HG03521 (cell line): ENCODE measurements at regions not wholly inside any gene's neighbourhood (a gene's known extent, or its start where the extent isn't known, plus 50 kb on each side); places are given as distances from the start of the nearest gene placed in this dataset.

Experiments used
- ATAC-seq: cut with Tn5 transposase; IDR thresholded peaks from one replicate; pipeline ENCODE4 v1.9.1; 2021; ENCODE audit warnings: mild to moderate bottlenecking, moderate library complexity; ENCODE audit not compliant: unreplicated experiment

GRCh38 chr2:144086965-144087364 lies 433.0 kb downstream of the ZEB2 start:
- ATAC-seq, result no peak

- no peak for ATAC-seq
Measured at GRCh38 chr2:144085016-144085415, 434.9 kb downstream of the ZEB2 start.

GRCh38 chr2:144084114-144084661 lies 435.7 kb downstream of the ZEB2 start:
- no peak for ATAC-seq

DNA sequence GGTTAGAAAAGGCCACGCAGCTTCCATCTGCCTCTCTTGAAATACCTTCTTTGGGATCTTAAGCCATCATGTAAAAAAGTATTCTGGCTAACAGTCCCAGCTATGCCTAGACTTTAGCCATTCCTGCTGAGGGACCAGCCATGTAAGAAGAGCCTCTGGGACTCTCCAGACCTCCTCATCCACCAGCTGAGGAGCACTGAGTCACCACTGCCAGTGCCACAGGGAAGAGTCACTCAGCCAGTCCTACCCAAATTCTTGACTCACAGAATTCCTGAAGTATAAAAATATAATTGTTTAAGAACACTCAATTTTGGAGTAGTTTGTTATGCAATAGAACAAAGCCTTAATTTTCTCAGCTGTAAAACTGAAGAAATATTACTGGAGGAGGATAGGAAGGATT lies 436.7 kb downstream of the ZEB2 start:
- no peak for ATAC-seq

- no peak for ATAC-seq
Measured at GRCh38 chr2:144082777-144083176, 437.1 kb downstream of the ZEB2 start.

DNA sequence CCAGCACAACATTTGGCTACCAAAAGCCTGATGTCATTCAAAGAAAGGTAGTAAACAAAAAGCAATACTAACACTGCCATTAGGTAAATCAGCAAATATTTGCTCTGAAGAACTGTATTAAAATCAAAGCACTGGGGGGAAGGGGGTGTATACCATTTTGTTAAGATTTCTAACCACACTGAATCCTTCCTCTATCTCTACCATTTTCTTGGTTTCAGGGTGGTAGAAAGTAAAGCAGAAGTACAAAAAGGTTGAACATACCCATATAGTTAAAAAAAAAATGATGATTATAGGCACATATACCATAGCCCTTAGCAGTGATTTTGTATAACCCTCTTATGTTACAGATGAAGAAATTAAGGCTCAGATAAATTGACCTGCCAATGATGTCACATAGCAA lies 437.6 kb downstream of the ZEB2 start:
- no peak for ATAC-seq

DNA sequence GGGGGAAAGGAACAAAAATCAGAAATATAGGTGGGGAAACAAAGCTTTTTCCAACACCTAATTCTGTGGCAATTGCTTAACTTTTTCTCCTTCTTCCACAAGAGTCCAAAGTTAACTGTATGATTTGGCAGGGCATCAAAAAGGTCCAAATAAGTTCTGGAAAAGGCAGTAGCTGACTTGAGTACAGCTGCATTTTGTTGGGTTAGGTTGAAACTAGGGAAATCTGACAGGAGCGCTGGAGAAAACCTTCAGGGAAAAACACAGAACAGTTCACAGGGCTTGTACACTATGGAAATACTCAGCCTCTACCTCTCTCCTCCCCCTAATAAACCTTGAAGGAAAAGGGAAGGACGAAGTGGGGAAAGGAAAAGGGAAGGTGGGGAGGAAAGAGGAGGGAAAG lies 438.6 kb downstream of the ZEB2 start:
- ATAC-seq, result no peak

DNA sequence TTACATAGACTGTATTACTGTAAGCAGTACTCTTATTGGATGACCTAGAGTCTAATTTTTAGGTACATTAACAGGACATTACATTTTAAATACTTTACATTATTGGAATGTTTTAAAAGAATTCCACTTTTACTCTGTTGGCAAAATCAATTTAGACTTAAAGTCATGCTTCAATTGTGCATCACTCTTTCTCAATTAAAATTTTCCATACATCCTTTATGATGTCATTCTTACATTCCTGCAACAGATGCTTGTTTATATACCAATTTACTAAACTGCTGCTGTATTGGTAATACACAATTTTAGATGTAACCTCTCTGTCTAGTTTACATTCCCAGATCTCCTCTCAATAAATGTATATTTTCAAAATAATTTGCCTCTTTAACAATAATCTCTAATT lies 440.1 kb downstream of the ZEB2 start:
- ATAC-seq, result no peak

DNA sequence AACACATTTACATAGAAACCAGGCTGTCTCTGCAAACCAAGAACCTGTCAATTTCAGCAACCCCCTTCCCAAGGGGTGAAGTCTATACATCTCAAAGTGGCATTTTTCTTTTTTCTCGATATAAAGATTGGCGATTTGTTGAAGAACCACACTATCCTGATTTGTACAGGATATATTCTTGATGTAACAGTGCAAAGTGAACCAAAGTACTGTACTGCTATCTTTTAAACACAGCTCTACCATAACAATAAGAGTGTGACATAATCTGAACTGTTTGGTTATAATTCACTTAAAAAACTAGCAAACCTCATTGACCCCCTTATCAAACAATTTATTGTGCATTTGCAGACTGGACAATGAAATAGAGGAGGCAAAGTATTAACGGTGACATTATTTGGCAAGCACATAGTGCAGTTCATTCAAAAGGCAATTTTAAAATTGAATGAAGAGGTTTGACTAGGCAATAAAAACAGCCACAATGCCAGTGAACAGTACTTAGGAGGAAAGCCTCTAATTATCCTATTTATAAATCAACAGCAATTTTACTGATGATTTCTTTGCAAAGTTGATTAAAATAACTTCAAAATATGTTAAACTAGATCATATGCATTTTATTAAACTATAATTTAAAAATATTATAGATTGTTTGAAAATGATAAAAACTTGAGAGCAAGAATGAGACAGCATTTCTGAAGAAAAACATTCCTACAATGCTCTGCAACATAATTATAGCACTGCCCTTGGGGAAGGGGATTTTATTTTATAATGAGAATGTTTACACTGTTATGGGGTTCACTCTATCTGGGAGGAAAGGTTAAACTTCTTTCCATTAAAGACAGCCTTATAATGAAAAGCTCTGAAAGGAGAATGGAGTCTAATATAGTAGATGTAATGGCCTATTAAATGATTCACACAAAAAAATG lies 440.9 kb downstream of the ZEB2 start:
- no peak for ATAC-seq

DNA sequence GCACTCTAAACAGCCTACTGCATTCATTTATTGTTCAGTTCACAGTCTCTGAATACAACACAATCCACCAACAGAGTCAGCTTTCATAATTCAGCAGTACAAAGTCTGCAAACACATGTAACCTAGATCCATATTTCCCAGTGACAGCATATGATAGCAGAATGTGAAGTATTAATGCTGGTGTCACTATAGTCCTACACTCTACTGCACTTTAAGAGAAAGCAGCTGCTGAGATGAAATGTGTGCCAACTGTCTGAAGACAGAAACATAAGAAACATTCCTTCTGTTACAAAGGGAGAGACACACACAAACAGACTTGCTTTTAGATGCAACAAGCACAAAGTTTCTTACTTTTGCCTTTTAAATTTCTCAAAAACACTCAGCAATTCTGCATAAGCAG lies 441.8 kb downstream of the ZEB2 start:
- ATAC-seq, result no peak

DNA sequence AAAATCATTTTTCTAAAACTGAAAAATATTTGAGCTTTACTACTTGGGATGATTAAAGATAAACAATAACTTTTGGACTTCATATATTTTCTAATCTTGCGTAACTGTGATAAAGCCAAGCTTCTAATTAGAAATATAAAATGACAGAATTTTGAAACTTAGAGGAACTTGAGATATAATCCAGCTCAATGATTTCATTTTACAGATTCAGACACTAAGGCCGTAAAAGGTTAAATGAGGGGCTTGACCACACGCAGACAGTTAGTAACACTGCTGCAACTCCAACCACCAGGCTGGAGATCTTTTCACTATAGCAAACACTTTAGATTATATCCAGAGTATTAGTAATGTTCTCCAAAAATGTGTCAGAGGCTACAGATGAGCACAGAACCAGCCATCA lies 445.5 kb downstream of the ZEB2 start:
- no peak for ATAC-seq

- ATAC-seq, result no peak
Measured at GRCh38 chr2:144071461-144071860, 448.5 kb downstream of the ZEB2 start.

GRCh38 chr2:144067506-144067905 lies 452.4 kb downstream of the ZEB2 start:
- no peak for ATAC-seq

DNA sequence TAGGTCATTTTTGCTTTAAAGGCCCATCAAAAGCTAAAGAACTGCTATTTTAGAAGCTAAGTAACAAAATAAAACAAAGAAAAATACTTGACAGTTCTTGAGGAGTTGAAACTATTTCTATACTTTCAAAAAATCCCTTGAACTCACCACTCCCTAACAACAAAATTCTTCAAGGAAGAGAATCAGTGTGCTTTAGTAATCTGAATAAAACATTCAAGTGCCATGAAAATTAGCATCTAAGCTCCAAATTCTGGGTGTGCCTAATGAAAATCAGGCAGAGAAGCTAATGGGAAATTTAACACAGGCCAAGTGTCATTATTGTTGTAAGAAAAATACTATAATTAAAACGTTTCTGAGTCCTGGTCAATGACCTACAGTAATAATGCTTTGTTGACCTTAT lies 456.3 kb downstream of the ZEB2 start:
- no peak for ATAC-seq

- ATAC-seq, result no peak
Measured at GRCh38 chr2:144054911-144055310, 465.0 kb downstream of the ZEB2 start.

GRCh38 chr2:144052083-144052482 lies 467.8 kb downstream of the ZEB2 start:
- no peak for ATAC-seq

DNA sequence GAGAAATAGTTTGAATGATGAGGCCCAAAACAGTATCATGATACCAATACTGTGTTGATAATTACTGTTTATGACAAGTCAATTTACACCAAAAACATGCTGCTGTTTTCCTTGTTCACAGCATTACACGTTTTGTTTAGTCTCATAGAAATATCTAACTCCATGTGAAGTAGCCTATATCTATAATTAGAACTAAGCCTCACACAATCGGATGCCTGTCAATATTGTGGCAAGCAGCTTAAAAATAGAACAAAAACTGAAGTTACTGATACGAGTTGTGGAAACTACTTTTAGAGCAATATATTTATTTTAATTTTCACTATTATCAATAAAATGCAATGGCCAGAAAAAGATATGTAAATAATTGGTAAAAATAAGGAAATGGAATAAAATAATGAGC lies 470.8 kb downstream of the ZEB2 start:
- no peak for ATAC-seq

GRCh38 chr2:144048631-144049060 lies 471.3 kb downstream of the ZEB2 start:
- no peak for ATAC-seq

- no peak for ATAC-seq
Measured at GRCh38 chr2:144042751-144043150, 477.2 kb downstream of the ZEB2 start.

GRCh38 chr2:144041612-144042011 lies 478.3 kb downstream of the ZEB2 start:
- ATAC-seq, result no peak

- ATAC-seq, result no peak
Measured at GRCh38 chr2:144040834-144041233, 479.1 kb downstream of the ZEB2 start.

- no peak for ATAC-seq
Measured at GRCh38 chr2:144032566-144032965, 487.4 kb downstream of the ZEB2 start.

DNA sequence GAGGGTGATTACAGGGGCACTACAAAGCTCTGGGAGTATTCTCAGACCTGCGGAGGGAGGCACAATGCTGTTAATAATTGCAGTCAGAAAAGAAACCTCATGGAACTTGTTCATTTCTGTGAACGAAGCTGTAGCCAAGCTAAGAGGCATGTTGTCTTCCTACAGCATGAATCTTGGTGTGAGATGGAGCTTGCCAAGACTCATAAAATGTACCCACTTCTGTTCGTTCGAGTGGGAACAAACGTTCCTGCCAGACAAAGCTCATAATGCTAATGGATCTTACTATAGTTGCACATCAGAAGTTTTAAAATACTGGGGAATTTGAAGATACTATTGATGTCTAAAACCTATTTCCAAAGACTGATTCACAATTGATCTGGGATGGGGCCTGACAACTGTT lies 489.1 kb downstream of the ZEB2 start:
- ATAC-seq, result no peak
